Transverse colon (tissue), 4 donors: ENCODE measurements at regions not wholly inside any gene's neighbourhood (a gene's known extent, or its start where the extent isn't known, plus 50 kb on each side); places are given as distances from the start of the nearest gene placed in this dataset.
"Not testable (repeated sequence)": the region's sequence is repeated elsewhere in the genome, so short reads cannot be mapped to it uniquely, and the experiment has no call there.

Source experiments
- DNase-seq: peaks from one replicate; pipeline ENCODE4 v3.0.0-alpha.2; 2019
- H3K27ac ChIP-seq, 4 donors: fragments of 200-600 bp; sonication (generic); 2 replicates each; pipeline ENCODE4 v1.5.1; 2016 to 2018; ENCODE audit warnings: inconsistent platforms in 4 of 4
- H3K27me3 ChIP-seq: fragments of 200-600 bp; sonication (generic); 2 replicates; pipeline ENCODE4 v1.5.1; 2017; ENCODE audit warnings: inconsistent platforms
- H3K36me3 ChIP-seq, 4 donors: fragments of 200-600 bp; sonication (generic); 2 replicates each; pipeline ENCODE4 v1.5.1; 2017 to 2019; ENCODE audit warnings: inconsistent platforms in 4 of 4
- H3K4me1 ChIP-seq, 4 donors: fragments of 200-600 bp; sonication (generic); 2 replicates each; pipeline ENCODE4 v1.5.1; 2017 to 2020; ENCODE audit warnings: inconsistent platforms in 4 of 4
- H3K4me3 ChIP-seq, 4 donors: fragments of 200-600 bp; sonication (generic); 1 replicate in 1 of 4; 2 replicates in 3 of 4; pipeline versions ENCODE4 v1.5.1 to v1.6.1; 2017 to 2019; ENCODE audit warnings: inconsistent platforms in 4 of 4
- H3K9me3 ChIP-seq, 2 donors: fragments of 200-600 bp; sonication (generic); 2 replicates each; pipeline ENCODE4 v1.5.1; 2017 to 2019; ENCODE audit warnings: inconsistent platforms in 2 of 2
- CTCF ChIP-seq, 5 experiments: fragments of 200-600 bp in 3 of 5; fragments of 450-650 bp in 2 of 5; sonication (generic) in 3 of 5; IDR thresholded peaks; 1 replicate in 2 of 5; 2 replicates in 3 of 5; pipeline ENCODE4 v1.5.1; 2016 to 2017; ENCODE audit warnings: antibody characterized with exemption in 5 of 5, inconsistent platforms in 3 of 5, mild to moderate bottlenecking in 2 of 5, moderate library complexity in 1 of 5
- EP300 ChIP-seq: sonication (generic); formaldehyde crosslinking; IDR thresholded peaks from one replicate; pipeline ENCODE4 v1.6.1; 2017; ENCODE audit warnings: antibody characterized with exemption, low read depth
- POLR2A ChIP-seq: fragments of 450-650 bp; IDR thresholded peaks from one replicate; pipeline ENCODE4 v1.6.1; 2016; ENCODE audit warnings: antibody characterized with exemption, mild to moderate bottlenecking, moderate library complexity
- POLR2AphosphoS5 ChIP-seq, 3 donors: sonication (generic); formaldehyde crosslinking; IDR thresholded peaks; one replicate each; pipeline ENCODE4 v1.6.1; 2016; ENCODE audit warnings: antibody characterized with exemption in 3 of 3
- WGBS, 2 donors: methylation state at CpG; one replicate each; pipeline ENCODE4 v1.1.5; 2018; ENCODE audit warnings: low coverage in 1 of 2; 5-methylcytosine and 5-hydroxymethylcytosine counted together
- in situ Hi-C, 4 donors: fragments of 200-750 bp; cut with MboI; loops; one replicate each; pipeline versions ENCODE4 v1.15.0 to v1.15.1; 2017; ENCODE audit warnings: low sequenced_read_pairs in 3 of 4, low pct_ligation_motif_present in 1 of 4, low pct_unique_long_range_greater_than_20kb in 1 of 4
- intact Hi-C: fragments of 100-400 bp; cut with DNase I; formaldehyde crosslinking; loops from one replicate; pipeline ENCODE4 v1.15.1; 2023; ENCODE audit warnings: low total_unique reads

- H3K4me1 ChIP-seq, result no peaks in the 10 kb centered on the region
- H3K27ac ChIP-seq, result no peak overlapping the region
- H3K9me3 ChIP-seq, result peaks cover 0 to 5% of the 10 kb centered on the region in 2 donors
- H3K36me3 ChIP-seq, result no peaks in the 10 kb centered on the region
- TF ChIP-seq POLR2AphosphoS5 (IDR thresholded peaks at IDR 0.05), result no peak
- no peak for TF ChIP-seq CTCF (IDR thresholded peaks at IDR 0.05)
- no peak for TF ChIP-seq EP300
- TF ChIP-seq POLR2A, result no peak
- in situ Hi-C loops (no loop called here), intact Hi-C loops (no loop called here)
- 76 to 92% methylated on average over 2 of the region's 2 CpGs for WGBS, 2 donors
- H3K27me3 ChIP-seq, result no peaks in the 10 kb centered on the region
- H3K4me3 ChIP-seq, result no peak overlapping the region
- DNase-seq, result no peak
These were observed 449.6 kb upstream of the HTR1E start for GRCh38 chr6:86487660-86488221.

GRCh38 chr6:86478316-86478715 is 459.0 kb upstream of the HTR1E start:
- WGBS, 2 donors, result 82 to 88% methylated on average over 7 to 10 of the region's 10 CpGs
- H3K36me3 ChIP-seq, H3K27me3 ChIP-seq, H3K9me3 ChIP-seq, in situ Hi-C loops, H3K27ac ChIP-seq, DNase-seq, H3K4me1 ChIP-seq, intact Hi-C loops, H3K4me3 ChIP-seq: not testable (repeated sequence)

- no peak for DNase-seq
These were observed 459.7 kb upstream of the HTR1E start for GRCh38 chr6:86477500-86478148.

GRCh38 chr6:86476311-86476710 is 461.0 kb upstream of the HTR1E start:
- Histone ChIP-seq H3K9me3 (no peaks in the 10 kb centered on the region), H3K27ac (no peak overlapping the region), H3K4me1 (no peaks in the 10 kb centered on the region), H3K36me3 (no peaks in the 10 kb centered on the region), H3K4me3 (no peak overlapping the region), H3K27me3 (no peaks in the 10 kb centered on the region)
- WGBS, 2 donors, result 42 to 56% methylated on average over 4 of the region's 4 CpGs
- TF ChIP-seq POLR2A, result no peak
- TF ChIP-seq EP300, result no peak
- TF ChIP-seq POLR2AphosphoS5 (IDR thresholded peaks at IDR 0.05), result no peak
- TF ChIP-seq CTCF (IDR thresholded peaks at IDR 0.05), result no peak
- intact Hi-C loops, result no loop called here
- no peak for DNase-seq
- in situ Hi-C loops, result no loop called here

More at GRCh38 chr6:86477500-86478148, 459.7 kb upstream of the HTR1E start:
- no peaks in the 10 kb centered on the region for H3K36me3 ChIP-seq
- no peaks in the 10 kb centered on the region for H3K9me3 ChIP-seq
- WGBS, 2 donors, result 60 to 93% methylated on average over 5 to 9 of the region's 9 CpGs
- H3K4me3 ChIP-seq, result no peak overlapping the region
- intact Hi-C loops, result no loop called here
- no peaks in the 10 kb centered on the region for H3K4me1 ChIP-seq
- in situ Hi-C loops, result no loop called here
- no peak overlapping the region for H3K27ac ChIP-seq
- H3K27me3 ChIP-seq, result no peaks in the 10 kb centered on the region
- TF ChIP-seq POLR2AphosphoS5 (IDR thresholded peaks at IDR 0.05) (no peak), CTCF (IDR thresholded peaks at IDR 0.05) (no peak), POLR2A (no peak), EP300 (no peak)

GRCh38 chr6:86474081-86474480 is 463.2 kb upstream of the HTR1E start:
- Histone ChIP-seq H3K4me1 (no peaks in the 10 kb centered on the region), H3K36me3 (no peaks in the 10 kb centered on the region), H3K27me3 (no peaks in the 10 kb centered on the region), H3K27ac (no peak overlapping the region), H3K9me3 (no peaks in the 10 kb centered on the region), H3K4me3 (no peak overlapping the region)
- DNase-seq, result no peak
- TF ChIP-seq POLR2A (no peak), CTCF (IDR thresholded peaks at IDR 0.05) (no peak), EP300 (no peak), POLR2AphosphoS5 (IDR thresholded peaks at IDR 0.05) (no peak)
- intact Hi-C loops, result no loop called here
- in situ Hi-C loops, result no loop called here
- WGBS, 2 donors, result 75 to 85% methylated on average over 3 to 9 of the region's 9 CpGs
